ENCODE measurements at regions not wholly inside any gene's neighbourhood (a gene's known extent, or its start where the extent isn't known, plus 50 kb on each side); places are given as distances from the start of the nearest gene placed in this dataset.
"Not testable (repeated sequence)": the region's sequence is repeated elsewhere in the genome, so short reads cannot be mapped to it uniquely, and the experiment has no call there.

- Mint-ChIP-seq H3K9me3 (ENCODE audit: unreplicated experiment) (peaks cover 23% of the 10 kb centered on the region), H3K4me1 (ENCODE audit: low read depth, unreplicated experiment) (peaks cover 33% of the 10 kb centered on the region), H3K36me3 (ENCODE audit: unreplicated experiment) (peaks cover under 1% of the 10 kb centered on the region), H3K4me3 (ENCODE audit: unreplicated experiment) (no peak overlapping the region), H3K27ac (ENCODE audit: unreplicated experiment) (no peak overlapping the region), H3K27me3 (ENCODE audit: unreplicated experiment) (peaks cover 6% of the 10 kb centered on the region)
- TF ChIP-seq CTCF (IDR thresholded peaks at IDR 0.05; ENCODE audit: partially characterized antibody, unreplicated experiment): no peak
- DNase-seq: no peak
These were observed 217.2 kb downstream of the IRX2 start for GRCh38 chr5:2534251-2534650.

- not testable (repeated sequence) for H3K4me3 Mint-ChIP-seq (ENCODE audit: unreplicated experiment); H3K36me3 Mint-ChIP-seq (ENCODE audit: unreplicated experiment); H3K27me3 Mint-ChIP-seq (ENCODE audit: unreplicated experiment); H3K27ac Mint-ChIP-seq (ENCODE audit: unreplicated experiment); DNase-seq
- H3K9me3 Mint-ChIP-seq (ENCODE audit: unreplicated experiment): peaks cover 23% of the 10 kb centered on the region
- peaks cover 33% of the 10 kb centered on the region for H3K4me1 Mint-ChIP-seq (ENCODE audit: low read depth, unreplicated experiment)
These were observed 217.6 kb downstream of the IRX2 start for GRCh38 chr5:2533848-2534247.

GRCh38 chr5:2532809-2533208 is 218.7 kb downstream of the IRX2 start:
- Mint-ChIP-seq H3K9me3 (ENCODE audit: unreplicated experiment) (peaks cover 19% of the 10 kb centered on the region), H3K36me3 (ENCODE audit: unreplicated experiment) (peaks cover 11% of the 10 kb centered on the region), H3K4me3 (ENCODE audit: unreplicated experiment) (no peak overlapping the region), H3K4me1 (ENCODE audit: low read depth, unreplicated experiment) (peaks cover 26% of the 10 kb centered on the region), H3K27ac (ENCODE audit: unreplicated experiment) (no peak overlapping the region), H3K27me3 (ENCODE audit: unreplicated experiment) (peaks cover 6% of the 10 kb centered on the region)
- TF ChIP-seq CTCF (IDR thresholded peaks at IDR 0.05; ENCODE audit: partially characterized antibody, unreplicated experiment): no peak
- DNase-seq: no peak

GRCh38 chr5:2531318-2531717 is 220.2 kb downstream of the IRX2 start:
- H3K4me3 Mint-ChIP-seq (ENCODE audit: unreplicated experiment): no peak overlapping the region
- no peak for TF ChIP-seq CTCF (IDR thresholded peaks at IDR 0.05; ENCODE audit: partially characterized antibody, unreplicated experiment)
- no peaks in the 10 kb centered on the region for H3K27me3 Mint-ChIP-seq (ENCODE audit: unreplicated experiment)
- peaks cover 4% of the 10 kb centered on the region for H3K9me3 Mint-ChIP-seq (ENCODE audit: unreplicated experiment)
- H3K27ac Mint-ChIP-seq (ENCODE audit: unreplicated experiment): no peak overlapping the region
- peaks cover 14% of the 10 kb centered on the region for H3K36me3 Mint-ChIP-seq (ENCODE audit: unreplicated experiment)
- H3K4me1 Mint-ChIP-seq (ENCODE audit: low read depth, unreplicated experiment): peaks cover 14% of the 10 kb centered on the region
- no peak for DNase-seq

GRCh38 chr5:2530609-2531008 is 220.9 kb downstream of the IRX2 start:
- Mint-ChIP-seq H3K36me3 (ENCODE audit: unreplicated experiment) (peaks cover 14% of the 10 kb centered on the region), H3K4me1 (ENCODE audit: low read depth, unreplicated experiment) (peaks cover 7% of the 10 kb centered on the region), H3K27me3 (ENCODE audit: unreplicated experiment) (no peaks in the 10 kb centered on the region), H3K27ac (ENCODE audit: unreplicated experiment) (no peak overlapping the region), H3K4me3 (ENCODE audit: unreplicated experiment) (no peak overlapping the region), H3K9me3 (ENCODE audit: unreplicated experiment) (peaks cover 2% of the 10 kb centered on the region)
- DNase-seq: no peak
- TF ChIP-seq CTCF (IDR thresholded peaks at IDR 0.05; ENCODE audit: partially characterized antibody, unreplicated experiment): no peak

All from glutamatergic neuron (in vitro differentiated cells).